ENCODE measurements at regions not wholly inside any gene's neighbourhood (a gene's known extent, or its start where the extent isn't known, plus 50 kb on each side); places are given as distances from the start of the nearest gene placed in this dataset.

DNA sequence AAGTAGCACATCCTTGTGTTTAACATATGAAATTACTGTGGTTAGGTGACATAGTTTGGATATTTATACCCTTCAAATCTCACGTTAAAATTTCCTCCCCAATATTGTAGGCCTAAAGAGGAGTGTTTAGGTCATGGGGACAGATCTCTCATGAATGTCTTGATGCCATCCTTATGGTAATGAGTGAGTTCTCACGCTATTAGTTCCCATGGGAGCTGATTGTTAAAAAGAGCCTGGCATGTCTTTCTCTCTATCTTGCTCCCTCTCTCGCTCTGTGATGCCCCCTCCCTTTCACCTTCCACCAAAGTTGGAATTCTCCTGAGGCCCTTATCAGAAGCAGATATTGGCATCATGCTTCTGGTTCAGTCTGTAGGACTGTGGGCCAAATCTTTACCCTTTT lies 660.1 kb downstream of the ADCYAP1 start:
- DNase-seq: no peak
- H3K9me3 ChIP-seq (ENCODE audit: control insufficient read depth, low read length): no peaks in the 10 kb centered on the region
- Mint-ChIP-seq H3K36me3 (ENCODE audit: low read depth) (no peaks in the 10 kb centered on the region), H3K9me3 (no peaks in the 10 kb centered on the region), H3K27ac (no peak overlapping the region), H3K4me3 (no peak overlapping the region), H3K27me3 (ENCODE audit: insufficient read depth) (peaks cover 26% of the 10 kb centered on the region), H3K4me1 (no peaks in the 10 kb centered on the region)
- H3K4me1 ChIP-seq (ENCODE audit: control insufficient read depth, insufficient read depth, low read length): no peaks in the 10 kb centered on the region
- H3K4me3 ChIP-seq (ENCODE audit: low read length): no peak overlapping the region
- 85% methylated on average over 3 of the region's 3 CpGs; no CpG with 5 or more reads in 1 of the 2 experiments for WGBS, 2 experiments (ENCODE audit: insufficient coverage in 1 of 2, insufficient read length in 1 of 2)
- H3K27me3 ChIP-seq (ENCODE audit: control insufficient read depth, insufficient read depth, low read length, poor library complexity, severe bottlenecking): no peaks in the 10 kb centered on the region
- H3K27ac ChIP-seq (ENCODE audit: low read depth, low read length): no peak overlapping the region
- TF ChIP-seq, protein P1, sequence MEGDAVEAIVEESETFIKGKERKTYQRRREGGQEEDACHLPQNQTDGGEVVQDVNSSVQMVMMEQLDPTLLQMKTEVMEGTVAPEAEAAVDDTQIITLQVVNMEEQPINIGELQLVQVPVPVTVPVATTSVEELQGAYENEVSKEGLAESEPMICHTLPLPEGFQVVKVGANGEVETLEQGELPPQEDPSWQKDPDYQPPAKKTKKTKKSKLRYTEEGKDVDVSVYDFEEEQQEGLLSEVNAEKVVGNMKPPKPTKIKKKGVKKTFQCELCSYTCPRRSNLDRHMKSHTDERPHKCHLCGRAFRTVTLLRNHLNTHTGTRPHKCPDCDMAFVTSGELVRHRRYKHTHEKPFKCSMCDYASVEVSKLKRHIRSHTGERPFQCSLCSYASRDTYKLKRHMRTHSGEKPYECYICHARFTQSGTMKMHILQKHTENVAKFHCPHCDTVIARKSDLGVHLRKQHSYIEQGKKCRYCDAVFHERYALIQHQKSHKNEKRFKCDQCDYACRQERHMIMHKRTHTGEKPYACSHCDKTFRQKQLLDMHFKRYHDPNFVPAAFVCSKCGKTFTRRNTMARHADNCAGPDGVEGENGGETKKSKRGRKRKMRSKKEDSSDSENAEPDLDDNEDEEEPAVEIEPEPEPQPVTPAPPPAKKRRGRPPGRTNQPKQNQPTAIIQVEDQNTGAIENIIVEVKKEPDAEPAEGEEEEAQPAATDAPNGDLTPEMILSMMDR (conservative IDR thresholded peaks at IDR 0.05): no peak
- H3K36me3 ChIP-seq (ENCODE audit: control insufficient read depth, insufficient read depth, low read length): no peaks in the 10 kb centered on the region
- H3K9ac ChIP-seq (ENCODE audit: extremely low read depth, low read length, poor library complexity, severe bottlenecking): no peak overlapping the region

DNA sequence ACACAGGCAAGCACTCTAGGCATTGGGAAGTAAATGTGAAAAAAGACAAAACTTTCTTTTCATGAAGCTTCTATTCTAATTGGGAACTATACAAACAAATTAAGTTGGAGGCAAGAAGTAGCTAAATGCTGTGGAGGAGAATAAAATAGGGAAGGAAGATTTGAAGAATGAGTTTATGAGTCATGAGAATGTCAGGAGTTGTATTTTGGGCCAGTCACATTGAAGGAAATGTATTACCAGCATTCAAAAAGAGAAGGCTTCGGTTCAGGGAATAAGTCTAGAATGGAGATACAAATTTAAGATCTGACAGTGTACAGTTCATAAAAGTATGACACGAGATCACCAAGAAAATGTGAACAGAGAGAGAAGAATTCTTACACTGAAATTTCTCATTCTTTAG lies 666.5 kb downstream of the ADCYAP1 start:
- Histone ChIP-seq H3K9me3 (ENCODE audit: control insufficient read depth, low read length) (no peaks in the 10 kb centered on the region), H3K4me1 (ENCODE audit: control insufficient read depth, insufficient read depth, low read length) (no peaks in the 10 kb centered on the region), H3K27ac (ENCODE audit: low read depth, low read length) (no peak overlapping the region), H3K36me3 (ENCODE audit: control insufficient read depth, insufficient read depth, low read length) (no peaks in the 10 kb centered on the region), H3K27me3 (ENCODE audit: control insufficient read depth, insufficient read depth, low read length, poor library complexity, severe bottlenecking) (peaks cover 51% of the 10 kb centered on the region), H3K9ac (ENCODE audit: extremely low read depth, low read length, poor library complexity, severe bottlenecking) (no peak overlapping the region), H3K4me3 (ENCODE audit: low read length) (no peak overlapping the region)
- Mint-ChIP-seq H3K4me3 (no peak overlapping the region), H3K36me3 (ENCODE audit: low read depth) (no peaks in the 10 kb centered on the region), H3K4me1 (peaks cover 4% of the 10 kb centered on the region), H3K27me3 (ENCODE audit: insufficient read depth) (peaks cover 57% of the 10 kb centered on the region), H3K9me3 (no peaks in the 10 kb centered on the region), H3K27ac (no peak overlapping the region)
- 92 to 100% methylated on average over 2 of the region's 2 CpGs for WGBS, 2 experiments (ENCODE audit: insufficient coverage in 1 of 2, insufficient read length in 1 of 2)
- TF ChIP-seq, protein P1 (conservative IDR thresholded peaks at IDR 0.05): no peak
- DNase-seq: no peak

DNA sequence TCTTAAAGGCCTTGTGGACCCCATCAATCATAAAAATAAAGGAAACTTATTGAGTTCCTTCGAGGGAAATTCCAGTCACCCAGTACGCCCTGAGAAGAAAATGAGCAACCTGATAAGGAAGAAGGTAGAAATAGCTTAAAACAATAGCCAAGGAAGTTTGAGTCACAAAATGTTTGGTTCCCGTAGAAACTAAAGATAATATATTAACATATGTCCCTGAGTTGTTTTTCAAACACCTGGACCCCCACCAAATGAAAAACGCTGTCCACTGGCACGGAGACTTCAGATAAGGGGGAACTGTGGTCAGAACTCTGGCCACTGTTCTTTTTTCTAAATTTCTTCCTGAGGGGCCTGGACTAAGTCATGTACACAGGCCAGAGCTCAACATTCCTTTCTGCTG lies 669.1 kb downstream of the ADCYAP1 start:
- Mint-ChIP-seq H3K4me1 (peaks cover 4% of the 10 kb centered on the region), H3K27me3 (ENCODE audit: insufficient read depth) (peaks cover 68% of the 10 kb centered on the region), H3K27ac (no peak overlapping the region), H3K9me3 (no peaks in the 10 kb centered on the region), H3K36me3 (ENCODE audit: low read depth) (no peaks in the 10 kb centered on the region), H3K4me3 (no peak overlapping the region)
- H3K9me3 ChIP-seq (ENCODE audit: control insufficient read depth, low read length): no peaks in the 10 kb centered on the region
- H3K27me3 ChIP-seq (ENCODE audit: control insufficient read depth, insufficient read depth, low read length, poor library complexity, severe bottlenecking): peaks cover 59% of the 10 kb centered on the region
- no peak for DNase-seq
- no peak overlapping the region for H3K9ac ChIP-seq (ENCODE audit: extremely low read depth, low read length, poor library complexity, severe bottlenecking)
- H3K4me1 ChIP-seq (ENCODE audit: control insufficient read depth, insufficient read depth, low read length): no peaks in the 10 kb centered on the region
- no peak overlapping the region for H3K4me3 ChIP-seq (ENCODE audit: low read length)
- WGBS, 2 experiments (ENCODE audit: insufficient coverage in 1 of 2, insufficient read length in 1 of 2): 94% methylated on average over 5 of the region's 5 CpGs; no CpG with 5 or more reads in 1 of the 2 experiments
- TF ChIP-seq, protein P1 (conservative IDR thresholded peaks at IDR 0.05): no peak
- H3K36me3 ChIP-seq (ENCODE audit: control insufficient read depth, insufficient read depth, low read length): no peaks in the 10 kb centered on the region
- H3K27ac ChIP-seq (ENCODE audit: low read depth, low read length): no peak overlapping the region
